ENCODE measurements at regions not wholly inside any gene's neighbourhood (a gene's known extent, or its start where the extent isn't known, plus 50 kb on each side); places are given as distances from the start of the nearest gene placed in this dataset.

GRCh38 chr5:167285591-167285990 lies 1005.9 kb upstream of the WWC1 start:
- TF ChIP-seq CTCF (IDR thresholded peaks at IDR 0.05; ENCODE audit: extremely low read depth, insufficient read depth, missing control alignments): no peak
- in situ Hi-C loops (cut with MboI; ENCODE audit: low pct_unique_long_range_greater_than_20kb, low sequenced_read_pairs, unreplicated experiment): no loop called here
- DNase-seq (ENCODE audit: low spot score): no peak

GRCh38 chr5:167286891-167287290 lies 1004.6 kb upstream of the WWC1 start:
- no peak for TF ChIP-seq CTCF (IDR thresholded peaks at IDR 0.05; ENCODE audit: extremely low read depth, insufficient read depth, missing control alignments)
- DNase-seq (ENCODE audit: low spot score): no peak
- in situ Hi-C loops (cut with MboI; ENCODE audit: low pct_unique_long_range_greater_than_20kb, low sequenced_read_pairs, unreplicated experiment): no loop called here

GRCh38 chr5:167290478-167290877 lies 1001.0 kb upstream of the WWC1 start:
- no peak for TF ChIP-seq CTCF (IDR thresholded peaks at IDR 0.05; ENCODE audit: extremely low read depth, insufficient read depth, missing control alignments)
- in situ Hi-C loops (cut with MboI; ENCODE audit: low pct_unique_long_range_greater_than_20kb, low sequenced_read_pairs, unreplicated experiment): no loop called here
- no peak for DNase-seq (ENCODE audit: low spot score)

- no peak for DNase-seq (ENCODE audit: low spot score)
- in situ Hi-C loops (cut with MboI; ENCODE audit: low pct_unique_long_range_greater_than_20kb, low sequenced_read_pairs, unreplicated experiment): no loop called here
- no peak for TF ChIP-seq CTCF (IDR thresholded peaks at IDR 0.05; ENCODE audit: extremely low read depth, insufficient read depth, missing control alignments)
Measured at GRCh38 chr5:167294882-167295680, 996.4 kb upstream of the WWC1 start.

GRCh38 chr5:167295681-167296005 lies 995.8 kb upstream of the WWC1 start:
- no peak for TF ChIP-seq CTCF (IDR thresholded peaks at IDR 0.05; ENCODE audit: extremely low read depth, insufficient read depth, missing control alignments)
- in situ Hi-C loops (cut with MboI; ENCODE audit: low pct_unique_long_range_greater_than_20kb, low sequenced_read_pairs, unreplicated experiment): no loop called here
- no peak for DNase-seq (ENCODE audit: low spot score)

GRCh38 chr5:167296066-167296465 lies 995.4 kb upstream of the WWC1 start:
- in situ Hi-C loops (cut with MboI; ENCODE audit: low pct_unique_long_range_greater_than_20kb, low sequenced_read_pairs, unreplicated experiment): no loop called here
- no peak for TF ChIP-seq CTCF (IDR thresholded peaks at IDR 0.05; ENCODE audit: extremely low read depth, insufficient read depth, missing control alignments)

More at GRCh38 chr5:167296066-167296465, 995.4 kb upstream of the WWC1 start:
- DNase-seq (ENCODE audit: low spot score): no peak
